LHCN-M2 (cell line): ENCODE measurements at regions not wholly inside any gene's neighbourhood (a gene's known extent, or its start where the extent isn't known, plus 50 kb on each side); places are given as distances from the start of the nearest gene placed in this dataset.

ENCODE experiments used
- DNase-seq: peaks from one replicate; pipeline ENCODE4 v3.0.0-alpha.2; 2012; ENCODE audit warnings: low read depth

DNA sequence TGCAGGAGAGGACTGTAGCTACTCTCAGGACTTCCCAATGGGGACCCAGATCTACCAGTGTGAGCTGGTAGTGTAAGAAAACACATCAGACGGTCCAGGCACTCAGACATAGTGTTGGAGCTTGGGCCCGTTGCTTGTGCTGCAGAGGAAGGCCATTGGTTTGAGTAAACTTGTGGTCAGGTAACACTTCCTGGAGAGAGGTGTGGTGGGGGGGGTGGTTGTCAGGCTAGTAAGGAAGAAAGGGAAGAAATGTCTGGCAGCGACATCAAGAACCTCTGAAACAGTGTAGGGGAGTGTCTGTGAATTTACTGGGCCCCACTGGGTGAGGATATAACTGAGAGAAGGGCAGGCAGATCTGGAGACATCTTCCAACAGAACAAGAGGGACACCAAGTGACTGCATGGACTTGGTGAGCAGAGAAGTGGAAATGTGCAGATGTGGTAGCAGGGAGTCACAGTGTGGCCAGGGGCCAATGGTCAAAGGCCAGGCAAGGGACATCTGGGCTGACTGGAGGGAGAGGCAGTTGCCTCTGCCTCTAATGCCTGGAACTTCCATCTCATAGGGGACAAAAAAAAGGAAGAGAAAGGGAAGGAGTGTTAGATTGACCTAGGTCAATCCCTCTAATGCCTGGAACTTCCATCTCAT lies 63.7 kb upstream of the MRPS22 start:
- no peak for DNase-seq

DNA sequence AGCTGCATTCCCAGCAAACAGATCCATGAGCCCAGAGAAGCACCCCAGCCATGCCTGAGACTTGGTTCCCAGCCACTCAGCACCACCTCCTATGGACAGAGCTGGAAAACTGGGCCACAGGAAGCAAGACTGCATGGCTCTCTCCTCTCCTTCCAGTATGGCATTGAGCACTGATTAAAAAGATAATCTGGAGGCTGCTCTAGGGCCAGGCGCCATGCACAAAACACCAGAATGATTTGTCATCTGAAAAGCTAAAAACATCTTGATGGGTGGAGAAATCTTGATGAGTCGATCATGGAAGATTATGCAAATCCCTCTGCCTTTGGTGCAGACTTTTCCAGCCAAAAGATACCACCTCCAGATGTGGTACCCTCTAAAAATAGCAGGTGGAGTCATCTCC lies 62.7 kb upstream of the MRPS22 start:
- DNase-seq: peak; percentile 61

DNA sequence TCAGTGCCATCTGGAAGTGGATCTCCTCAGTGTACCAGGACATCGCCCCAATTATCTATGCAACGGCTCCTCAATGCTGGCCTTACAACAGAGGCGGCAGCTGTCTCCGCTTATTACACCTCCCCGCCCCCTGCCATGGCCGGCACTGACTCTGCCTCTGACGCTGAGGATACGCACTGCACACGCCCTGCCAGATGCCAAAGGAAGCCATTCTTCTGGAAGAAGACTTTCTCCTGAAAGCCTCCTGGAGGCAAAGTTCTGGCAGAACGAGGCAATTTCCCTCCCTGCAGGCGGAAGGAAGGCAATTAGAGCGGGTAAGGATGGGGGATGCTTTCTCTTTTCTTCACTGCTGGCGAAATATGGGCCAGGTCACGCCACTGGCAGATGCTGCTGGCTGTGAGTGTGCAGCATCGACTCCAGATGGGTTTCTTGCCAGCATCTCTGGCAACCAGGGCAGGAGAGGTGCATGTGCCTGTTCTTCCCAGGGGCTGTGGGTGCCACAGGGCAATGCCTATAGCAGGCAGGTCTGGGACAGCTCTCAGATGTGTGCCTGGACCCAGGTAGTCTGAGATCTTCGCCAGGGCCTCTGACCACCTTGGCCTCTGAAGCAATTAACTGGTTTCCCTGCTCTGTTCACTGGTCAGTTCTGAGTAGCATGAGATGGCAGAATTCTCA lies 62.2 kb upstream of the MRPS22 start:
- peak; percentile 80 for DNase-seq

DNA sequence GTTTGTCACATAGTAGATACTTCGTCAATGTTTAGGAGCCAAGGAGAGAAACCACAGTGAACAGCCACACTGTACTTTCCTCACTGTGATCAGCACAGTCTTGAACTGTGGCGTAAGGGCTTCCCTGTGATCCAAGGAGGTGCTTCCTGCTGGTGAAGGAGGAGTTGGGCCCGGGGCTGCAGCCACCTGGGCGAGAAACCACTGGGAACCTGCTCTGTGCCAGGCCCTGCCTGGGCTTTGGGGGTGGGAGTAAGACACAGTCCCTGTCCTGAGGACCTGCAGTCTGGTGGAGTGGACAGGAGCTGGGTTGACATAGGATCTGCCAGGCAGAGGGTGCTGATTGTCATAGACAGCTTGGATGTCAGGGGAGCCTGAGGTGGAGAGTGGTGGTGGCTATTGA lies 60.5 kb upstream of the MRPS22 start:
- DNase-seq: no peak

DNA sequence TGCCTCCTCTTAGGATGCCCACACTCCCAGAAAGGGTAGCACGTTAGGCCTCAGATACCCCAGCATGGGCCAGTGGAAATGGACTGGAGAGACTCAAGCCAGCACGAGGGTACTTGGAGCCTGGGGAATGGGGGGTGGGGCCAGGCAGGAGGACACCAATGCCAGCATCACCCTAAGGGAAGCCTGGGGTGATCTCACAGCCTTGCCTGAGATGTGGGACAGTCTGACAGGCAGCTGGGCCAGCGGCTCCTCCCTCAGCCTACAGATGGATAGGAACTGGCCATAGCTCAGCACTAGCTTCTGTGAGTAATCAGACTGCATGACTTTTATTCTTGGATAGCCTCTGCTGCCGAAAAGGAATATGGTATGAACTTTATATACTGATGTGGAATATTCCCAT lies 59.6 kb upstream of the MRPS22 start:
- DNase-seq: peak; percentile 31

DNA sequence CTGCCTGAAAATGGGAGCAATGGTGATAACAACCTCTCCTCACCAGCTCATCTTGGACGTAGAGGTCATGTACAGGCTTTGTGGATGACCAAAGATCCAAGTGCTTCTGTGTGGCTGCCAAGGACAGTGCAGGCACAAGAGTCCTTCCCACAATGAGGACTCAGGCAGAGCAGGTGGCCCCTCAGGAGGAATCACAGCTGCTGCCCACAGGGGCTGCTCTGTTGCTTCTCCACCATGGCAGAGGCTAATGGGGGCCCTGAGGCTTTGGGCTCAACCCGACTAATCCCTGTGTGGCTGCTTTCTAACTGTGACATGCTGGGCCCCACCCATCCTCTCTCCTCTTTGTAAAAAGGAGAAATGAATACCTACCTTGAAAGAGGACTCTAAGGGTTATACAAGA lies 58.1 kb upstream of the MRPS22 start:
- no peak for DNase-seq

DNA sequence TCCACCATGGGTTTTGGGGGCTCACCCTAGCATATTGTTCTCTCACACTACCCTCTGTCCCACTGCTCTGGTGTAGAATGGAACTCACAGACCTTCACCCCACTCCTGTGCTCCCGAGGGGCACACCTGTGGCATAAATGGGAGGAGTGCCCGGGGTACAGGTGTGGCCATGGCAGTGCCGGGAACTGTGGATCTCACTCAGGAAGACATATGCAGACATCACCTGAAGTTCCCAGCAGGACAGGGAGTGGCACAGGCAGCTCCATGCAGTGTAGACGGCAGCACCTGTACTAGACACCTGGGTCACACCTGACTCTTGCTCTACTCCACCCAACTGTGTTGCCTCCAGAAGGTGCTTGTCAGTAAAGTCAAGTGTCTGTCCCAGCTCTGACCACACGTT lies 57.6 kb upstream of the MRPS22 start:
- DNase-seq: no peak

DNA sequence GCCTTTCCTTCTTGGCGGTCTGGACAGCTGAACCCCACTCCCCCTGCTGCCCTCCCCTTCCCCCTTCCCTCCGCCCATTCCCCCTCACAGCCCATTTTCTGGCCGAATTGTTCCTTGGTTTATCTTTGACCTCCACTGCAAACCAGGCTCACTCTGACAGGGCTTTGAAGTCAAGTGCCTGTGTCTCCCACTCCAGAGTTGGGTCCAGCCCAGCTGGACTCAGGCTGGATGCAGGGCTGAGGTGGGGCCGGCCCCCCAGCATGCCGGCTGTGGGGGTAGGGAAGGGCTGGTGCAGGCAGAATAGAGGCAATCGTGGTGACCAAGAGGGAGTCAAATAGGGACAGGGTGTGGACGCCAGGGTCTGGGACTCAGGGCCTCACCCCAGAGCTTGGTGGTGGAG lies 57.0 kb upstream of the MRPS22 start:
- no peak for DNase-seq

DNA sequence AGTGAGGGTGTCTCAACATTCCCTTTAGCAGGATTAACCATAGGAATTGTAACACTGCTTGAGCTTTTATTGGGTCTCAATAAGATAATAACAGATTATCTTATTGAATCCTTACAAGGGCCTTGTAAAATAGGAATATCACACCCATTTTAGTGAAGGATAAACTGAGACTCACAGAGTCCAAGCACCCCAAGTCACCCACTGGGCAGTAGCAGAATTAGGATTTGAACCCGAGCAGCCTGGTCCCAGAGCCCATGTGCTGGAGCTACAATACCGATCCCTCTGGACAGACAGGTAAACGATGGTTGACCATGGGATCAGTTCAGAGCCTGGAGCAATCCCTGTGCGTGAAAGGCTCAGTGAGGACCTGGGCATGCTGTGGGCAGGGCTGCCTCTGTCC lies 56.3 kb upstream of the MRPS22 start:
- DNase-seq: no peak

DNA sequence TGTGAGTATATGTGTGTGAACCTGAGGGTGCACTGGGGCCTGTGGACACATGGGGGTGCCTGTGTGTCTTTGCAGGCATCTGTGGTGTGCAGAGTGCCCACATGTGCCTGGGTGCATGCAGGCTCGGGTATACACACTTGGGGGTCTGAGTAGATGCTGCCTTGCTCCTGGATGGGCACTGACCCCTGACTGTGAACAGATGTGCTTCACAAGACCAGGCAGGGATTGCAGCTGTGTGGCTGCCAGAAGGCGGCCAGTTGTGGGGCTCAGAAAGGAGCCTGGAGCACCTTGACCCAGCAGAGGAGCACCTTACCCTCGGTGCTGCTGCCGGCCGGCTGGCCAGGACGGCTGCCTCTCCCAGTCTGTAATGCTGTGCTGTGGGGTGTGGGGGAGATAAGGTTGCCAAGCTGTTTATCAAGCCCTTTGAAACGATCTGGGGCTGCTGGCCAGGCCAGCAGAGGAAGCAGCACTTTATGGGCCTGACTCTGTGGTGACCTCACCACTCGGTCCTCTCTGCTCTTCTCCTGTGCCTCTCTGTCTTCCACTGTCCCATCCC lies 55.5 kb upstream of the MRPS22 start:
- DNase-seq: no peak

DNA sequence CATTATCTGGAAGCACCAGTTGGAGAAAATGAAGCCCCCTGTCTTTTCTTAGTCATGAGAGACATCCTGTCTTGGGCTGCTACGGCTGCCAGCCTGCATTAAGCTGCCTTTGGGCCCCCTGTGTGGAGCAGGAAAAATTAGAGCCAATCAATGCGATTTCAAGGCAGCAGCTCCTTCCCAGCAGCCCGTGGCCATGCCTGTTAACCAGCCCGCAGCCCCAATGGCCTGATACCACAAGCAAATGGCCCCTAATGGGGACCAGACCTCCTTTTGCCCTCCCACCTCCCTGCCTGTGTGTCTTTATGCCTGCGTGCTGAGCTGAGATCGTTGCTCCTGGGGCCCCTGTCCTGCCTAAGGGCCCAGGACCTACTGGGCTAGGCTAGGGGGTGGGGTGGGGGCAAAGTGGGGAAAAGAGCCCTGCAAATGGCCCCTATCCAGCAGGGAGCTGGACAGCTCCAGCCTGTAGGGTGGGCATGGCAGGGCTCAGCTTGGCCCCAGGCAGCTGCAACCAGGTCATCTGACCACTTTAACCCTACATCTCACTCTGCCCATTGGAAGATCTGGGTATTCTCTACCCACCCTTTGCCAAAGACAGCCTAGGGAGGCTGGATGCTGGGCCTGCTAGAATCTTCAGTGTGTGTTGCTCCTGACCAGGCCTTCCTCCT lies 53.8 kb upstream of the MRPS22 start:
- DNase-seq: no peak

DNA sequence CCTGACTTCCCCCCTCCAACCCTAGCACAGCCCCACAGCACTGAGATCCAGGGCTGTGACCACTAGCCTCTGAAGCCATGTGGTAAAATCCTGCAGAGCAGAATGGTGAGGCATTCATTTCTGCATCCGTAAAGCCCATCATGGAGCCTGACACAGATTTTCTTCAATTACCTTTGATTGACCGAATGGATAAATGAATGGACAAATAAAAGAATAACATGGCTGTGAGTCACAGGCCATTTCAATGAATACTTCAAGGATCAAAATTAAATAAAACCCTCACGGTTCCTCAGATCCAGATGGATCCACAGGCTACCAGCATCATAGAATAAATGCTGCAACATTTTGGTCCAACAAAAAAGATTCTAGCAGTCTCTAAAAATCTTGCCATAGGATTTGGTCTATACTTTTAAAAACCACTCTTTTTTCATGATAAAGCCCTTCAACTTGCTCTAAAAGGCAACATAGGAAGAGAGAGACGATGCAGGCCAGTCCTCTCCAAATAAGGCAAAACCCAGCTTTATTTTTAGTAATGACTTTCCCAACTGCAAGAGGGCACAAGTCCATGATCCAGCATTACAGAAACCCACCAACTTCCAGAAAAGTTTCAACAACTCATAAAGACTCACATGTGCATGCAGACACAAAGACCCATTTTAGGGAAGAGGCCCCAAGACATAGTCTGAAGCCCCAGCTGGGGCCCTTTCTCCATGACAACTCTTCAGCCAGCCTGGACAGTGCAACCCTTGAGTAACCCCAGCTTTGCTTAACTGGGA lies 52.4 kb upstream of the MRPS22 start:
- DNase-seq: no peak

DNA sequence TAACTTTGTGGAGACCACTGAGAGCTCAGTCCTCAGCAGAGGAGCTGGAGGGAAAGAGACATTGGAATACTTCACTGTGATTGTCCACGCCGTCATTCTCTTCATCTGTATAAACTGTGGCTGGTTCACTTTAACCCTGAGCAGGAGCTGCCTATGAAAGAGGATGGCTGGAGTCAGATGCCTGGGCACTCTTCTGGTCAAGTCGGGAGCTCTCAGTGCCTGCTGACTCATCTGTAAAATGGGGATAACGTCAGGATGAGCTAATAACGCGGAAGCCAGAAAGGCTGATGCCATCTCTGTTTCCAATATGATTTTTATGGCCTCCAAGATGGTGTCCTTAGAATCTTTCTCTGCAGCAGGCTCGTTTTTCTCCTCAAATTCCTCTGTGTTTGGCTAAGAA lies 51.6 kb upstream of the MRPS22 start:
- no peak for DNase-seq

DNA sequence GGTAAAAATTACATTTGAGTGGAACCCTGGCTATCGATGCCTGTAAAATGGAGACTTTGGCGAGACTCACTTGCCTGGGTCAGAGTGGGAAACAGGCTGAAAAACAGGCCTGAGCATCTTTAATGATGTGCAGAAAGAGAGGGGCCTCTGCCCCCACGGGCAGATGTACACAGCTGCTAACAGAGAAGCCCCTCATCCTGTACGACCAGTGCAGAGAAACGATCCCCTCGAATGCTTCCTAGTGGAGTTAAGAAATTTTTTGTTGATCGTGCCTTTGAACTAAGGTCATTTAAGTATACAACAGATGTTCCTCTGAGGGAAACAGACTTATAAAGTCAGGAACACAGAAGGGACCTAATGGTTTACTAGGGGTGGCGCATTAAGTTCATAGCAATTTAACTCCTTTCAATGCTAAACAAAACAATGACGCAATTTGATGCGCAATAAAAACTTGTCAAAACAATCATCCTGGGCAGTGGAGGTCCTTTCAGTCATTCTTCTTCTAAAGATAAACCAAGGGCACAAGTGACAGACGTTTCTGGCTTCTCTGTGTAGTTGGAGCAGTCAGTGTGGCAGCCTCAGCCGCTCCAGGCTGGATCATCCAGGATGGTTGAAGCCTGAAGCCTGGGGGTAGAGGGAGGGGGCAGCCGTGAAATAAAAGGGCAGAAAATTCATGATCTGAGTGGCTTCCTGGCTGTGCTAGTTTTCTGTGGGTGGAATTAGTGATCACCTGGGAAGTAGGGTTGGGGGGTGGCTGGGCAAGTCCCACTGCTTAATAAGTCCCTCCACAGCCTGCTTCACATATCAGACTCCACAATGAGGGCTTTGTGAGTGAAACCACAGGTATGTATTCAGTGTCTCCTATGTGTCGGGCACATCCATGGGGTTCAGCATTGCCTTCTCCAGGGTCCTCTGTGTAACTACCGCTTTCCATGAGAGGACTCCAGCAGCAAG lies 50.8 kb upstream of the MRPS22 start:
- peak; percentile 14 for DNase-seq

DNA sequence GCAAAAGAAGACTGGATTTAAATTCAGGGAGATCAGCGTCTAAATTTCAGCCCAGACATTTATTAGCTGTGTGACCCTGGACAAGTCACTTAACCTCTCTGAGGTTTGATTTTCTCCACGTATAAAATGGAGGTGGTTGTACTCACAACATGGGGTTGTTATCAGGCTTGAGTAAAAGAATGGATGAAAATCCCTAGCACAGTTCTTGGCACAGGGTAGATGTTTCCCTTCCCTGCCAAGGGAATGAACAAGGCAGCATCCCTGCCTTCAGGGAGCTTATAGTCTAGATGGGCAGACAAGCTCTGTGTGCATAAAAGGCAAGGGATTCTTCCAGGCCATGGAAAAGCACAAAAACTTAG lies 50.2 kb upstream of the MRPS22 start:
- no peak for DNase-seq
